GM12878 (cell line): ENCODE measurements at regions not wholly inside any gene's neighbourhood (a gene's known extent, or its start where the extent isn't known, plus 50 kb on each side); places are given as distances from the start of the nearest gene placed in this dataset.

Experiments
- ATAC-seq: fragments of 200-7000 bp; cut with Tn5 transposase; 3 replicates; pipeline ENCODE4 v1.9.1; 2020; ENCODE audit warnings: mild to moderate bottlenecking, moderate library complexity
- BruUV-seq: library from RNA; stranded (reverse); fragments of 400-500 nt; replicated peaks from 2 replicates; lab custom pipeline; 2021; lab: Mats Ljungman, UMichigan
- CTCF ChIA-PET: fragments of 300-600 bp; sonication (Branson Sonifier 250); formaldehyde crosslinking; extraction: SDS; loops from one replicate; lab custom pipeline; 2021; ENCODE audit warnings: inconsistent platforms; lab: Yijun Ruan, JAX
- POLR2A ChIA-PET: fragments of 350-600 bp; formaldehyde crosslinking; extraction: SDS; loops from one replicate; lab custom pipeline; 2021; ENCODE audit warnings: inconsistent platforms; lab: Charles Lee
- RAD21 ChIA-PET: fragments of 300-600 bp; sonication (Branson Sonifier 250); formaldehyde crosslinking; loops from one replicate; lab custom pipeline; 2023; ENCODE audit warnings: antibody characterized with exemption; ENCODE audit not compliant: unreplicated experiment; lab: Charles Lee
- SMC1A ChIA-PET: fragments of 300-600 bp; sonication (Branson Sonifier 250); formaldehyde crosslinking; loops from one replicate; lab custom pipeline; 2023; ENCODE audit not compliant: unreplicated experiment, uncharacterized antibody; lab: Charles Lee
- DNase-seq: peaks from one replicate; pipeline ENCODE4 v3.0.0-alpha.2; 2011; ENCODE audit warnings: low read depth, low spot score
- FAIRE-seq: peaks from 3 replicates; lab custom pipeline; 2011; peaks lifted over from hg19 to GRCh38; lab: Jason Lieb, UNC
- H2AFZ ChIP-seq: 2 replicates; pipeline ENCODE4 v1.6.0; 2011; ENCODE audit warnings: low read depth, low read length, control low read depth; ENCODE audit not compliant: control insufficient read depth
- H3K27ac ChIP-seq: 2 replicates; pipeline ENCODE4 v1.5.1; 2011; ENCODE audit warnings: control low read depth; ENCODE audit not compliant: control insufficient read depth, insufficient read depth
- H3K27me3 ChIP-seq, 2 experiments: replicated peaks in 1 of 2; 2 replicates each; pipeline versions ENCODE4 v1.6.0 to v1.6.1; 2011; ENCODE audit warnings: low read length in 1 of 2; ENCODE audit not compliant: control insufficient read depth in 2 of 2, insufficient read depth in 2 of 2
- H3K36me3 ChIP-seq, 2 experiments: 2 replicates each; pipeline ENCODE4 v1.5.1; 2011; ENCODE audit warnings: low read length in 1 of 2; ENCODE audit not compliant: control insufficient read depth in 2 of 2, insufficient read depth in 2 of 2
- H3K4me1 ChIP-seq: 2 replicates; pipeline ENCODE4 v1.6.1; 2011; ENCODE audit warnings: mild to moderate bottlenecking, low read length, moderate library complexity, mixed read lengths; ENCODE audit not compliant: control insufficient read depth, insufficient read depth
- H3K4me2 ChIP-seq: 2 replicates; pipeline ENCODE4 v1.6.0; 2011; ENCODE audit warnings: control low read depth; ENCODE audit not compliant: control insufficient read depth, insufficient read depth
- H3K4me3 ChIP-seq: fragments of 200-600 bp; sonication (generic); 2 replicates; pipeline ENCODE4 v1.5.1; 2016
- H3K79me2 ChIP-seq: 2 replicates; pipeline ENCODE4 v1.6.0; 2011; ENCODE audit warnings: low read length; ENCODE audit not compliant: control insufficient read depth, insufficient read depth
- H3K9ac ChIP-seq: 2 replicates; pipeline ENCODE4 v1.8.0; 2011; ENCODE audit warnings: low read length, control low read depth, mixed read lengths; ENCODE audit not compliant: control insufficient read depth, insufficient read depth
- H3K9me3 ChIP-seq: replicated peaks from 3 replicates; pipeline ENCODE4 v1.5.1; 2011; ENCODE audit warnings: mild to moderate bottlenecking, low read length; ENCODE audit not compliant: control insufficient read depth, insufficient read depth
- H4K20me1 ChIP-seq: 2 replicates; pipeline ENCODE4 v1.6.0; 2011; ENCODE audit not compliant: control insufficient read depth, insufficient read depth
- MTA2 ChIP-seq: fragments of 450-650 bp; IDR thresholded peaks from 2 replicates; pipeline ENCODE4 v1.6.1; 2016; ENCODE audit warnings: low read depth, mild to moderate bottlenecking, moderate library complexity
- MTA3 ChIP-seq: IDR thresholded peaks from 2 replicates; pipeline ENCODE4 v1.6.1; 2012; ENCODE audit warnings: low read length, inconsistent platforms, borderline replicate concordance
- NFXL1 ChIP-seq: fragments of 450-650 bp; IDR thresholded peaks from 2 replicates; pipeline ENCODE4 v1.6.1; 2017; ENCODE audit warnings: antibody characterized with exemption, mild to moderate bottlenecking, borderline replicate concordance
- PKNOX1 ChIP-seq: fragments of 450-650 bp; IDR thresholded peaks from 2 replicates; pipeline ENCODE4 v1.6.1; 2016; ENCODE audit warnings: mild to moderate bottlenecking
- POLR2AphosphoS2 ChIP-seq: IDR thresholded peaks from 2 replicates; pipeline ENCODE4 v1.6.1; 2011; ENCODE audit warnings: low read depth, mild to moderate bottlenecking, low read length, improper control_type of control experiment, moderate library complexity
- RELB ChIP-seq: fragments of 450-650 bp; IDR thresholded peaks from 2 replicates; pipeline ENCODE4 v1.6.1; 2017; ENCODE audit warnings: low read depth, mild to moderate bottlenecking, moderate library complexity
- WGBS: methylation state at CpG from one replicate; pipeline ENCODE4 v1.1.6; 2016; ENCODE audit warnings: low lambda C conversion rate; ENCODE audit not compliant: insufficient replicate concordance, insufficient coverage; ENCODE audit errors: missing lambda C conversion rate; 5-methylcytosine and 5-hydroxymethylcytosine counted together
- in situ Hi-C: fragments of 300-500 bp; cut with MboI; formaldehyde crosslinking; loops from 9 replicates; pipeline ENCODE4 v1.14.3; 2018; ENCODE audit warnings: mixed read lengths
- intact Hi-C: fragments of 100-400 bp; cut with micrococcal nuclease; formaldehyde crosslinking; loops from one replicate; pipeline ENCODE4 v1.14.2; 2022; ENCODE audit not compliant: unreplicated experiment

GRCh38 chr14:84125676-84126075, 1404.3 kb upstream of the FLRT2 start:
- Histone ChIP-seq H3K27me3 (no peaks in the 10 kb centered on the region), H3K9me3 (no peaks in the 10 kb centered on the region), H3K79me2 (no peaks in the 10 kb centered on the region), H2AFZ (no peak overlapping the region), H3K36me3 (no peaks in the 10 kb centered on the region), H3K9ac (no peak overlapping the region), H3K4me2 (no peak overlapping the region), H3K4me3 (no peak overlapping the region), H4K20me1 (no peaks in the 10 kb centered on the region), H3K4me1 (no peaks in the 10 kb centered on the region), H3K27ac (no peak overlapping the region)
- ChIA-PET CTCF (no interaction called here), RAD21 (no interaction called here), POLR2A (no interaction called here), SMC1A (no interaction called here)
- FAIRE-seq (no peak), DNase-seq (no peak), ATAC-seq (no peak)
- 58% methylated on average over 4 of the region's 4 CpGs for WGBS
- BruUV-seq: no TSS peak
- no peak for TF ChIP-seq POLR2AphosphoS2
- no peak for TF ChIP-seq MTA2
- TF ChIP-seq NFXL1: no peak
- in situ Hi-C loops (no loop called here), intact Hi-C loops (no loop called here)

- intact Hi-C loops (no loop called here), in situ Hi-C loops (no loop called here)
- Histone ChIP-seq H3K36me3 (no peaks in the 10 kb centered on the region), H4K20me1 (no peaks in the 10 kb centered on the region), H3K4me2 (no peak overlapping the region), H3K4me3 (no peak overlapping the region), H3K9ac (no peak overlapping the region), H2AFZ (no peak overlapping the region), H3K4me1 (no peaks in the 10 kb centered on the region), H3K79me2 (no peaks in the 10 kb centered on the region), H3K27ac (no peak overlapping the region), H3K9me3 (no peaks in the 10 kb centered on the region), H3K27me3 (no peaks in the 10 kb centered on the region)
- ChIA-PET SMC1A (no interaction called here), RAD21 (no interaction called here), POLR2A (no interaction called here), CTCF (no interaction called here)
- BruUV-seq: no TSS peak
- ATAC-seq (no peak), DNase-seq (no peak), FAIRE-seq (no peak)
- TF ChIP-seq PKNOX1 (no peak), MTA3 (no peak), RELB (no peak)
- 47% methylated on average over 3 of the region's 3 CpGs for whole genome bisulfite sequencing
Observed at GRCh38 chr14:84127495-84127894, 1402.4 kb upstream of the FLRT2 start.
